CD1c-positive myeloid dendritic cell (primary cell): ENCODE measurements at regions not wholly inside any gene's neighbourhood (a gene's known extent, or its start where the extent isn't known, plus 50 kb on each side); places are given as distances from the start of the nearest gene placed in this dataset.
"Not testable (repeated sequence)": the region's sequence is repeated elsewhere in the genome, so short reads cannot be mapped to it uniquely, and the experiment has no call there.

Experiments
- DNase-seq: peaks from one replicate; pipeline ENCODE4 v3.0.0-alpha.2; 2016; ENCODE audit errors: extremely low spot score

- DNase-seq, result no peak
Measured at GRCh38 chr12:131229426-131230339, 276.0 kb downstream of the ADGRD1 start.

DNA sequence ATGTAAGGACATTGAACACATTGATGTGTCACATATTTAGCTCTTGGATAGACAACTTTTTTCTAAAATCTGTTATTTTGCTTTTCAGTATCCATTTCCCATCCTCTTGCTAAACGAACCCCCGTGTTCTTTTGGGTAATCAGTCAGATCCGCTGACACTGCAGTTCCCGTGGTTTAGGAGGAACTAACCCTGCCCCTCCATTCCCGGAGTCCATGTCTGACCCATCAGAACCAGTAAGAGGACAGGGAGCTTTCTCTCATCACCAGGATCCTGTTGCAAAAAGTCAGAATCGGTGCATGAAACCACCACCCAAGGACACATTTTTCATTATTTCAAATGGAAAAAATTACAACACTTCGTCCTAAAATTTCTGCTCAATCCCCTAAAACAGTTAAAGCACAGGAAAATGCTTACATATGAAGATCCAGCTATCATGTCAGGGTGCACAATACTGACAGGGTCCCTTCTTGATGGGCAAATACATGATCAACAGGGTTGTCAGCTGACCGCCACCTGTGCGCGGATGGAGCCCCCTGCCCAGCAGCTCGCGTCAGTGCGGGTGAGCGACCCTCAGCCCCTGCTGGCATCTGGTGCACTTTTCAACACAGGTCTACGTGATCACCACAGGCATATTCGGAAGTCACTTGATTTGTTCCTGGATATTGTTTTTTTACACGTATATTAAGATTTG, 276.8 kb downstream of the ADGRD1 start:
- peak; percentile 5 for DNase-seq

DNA sequence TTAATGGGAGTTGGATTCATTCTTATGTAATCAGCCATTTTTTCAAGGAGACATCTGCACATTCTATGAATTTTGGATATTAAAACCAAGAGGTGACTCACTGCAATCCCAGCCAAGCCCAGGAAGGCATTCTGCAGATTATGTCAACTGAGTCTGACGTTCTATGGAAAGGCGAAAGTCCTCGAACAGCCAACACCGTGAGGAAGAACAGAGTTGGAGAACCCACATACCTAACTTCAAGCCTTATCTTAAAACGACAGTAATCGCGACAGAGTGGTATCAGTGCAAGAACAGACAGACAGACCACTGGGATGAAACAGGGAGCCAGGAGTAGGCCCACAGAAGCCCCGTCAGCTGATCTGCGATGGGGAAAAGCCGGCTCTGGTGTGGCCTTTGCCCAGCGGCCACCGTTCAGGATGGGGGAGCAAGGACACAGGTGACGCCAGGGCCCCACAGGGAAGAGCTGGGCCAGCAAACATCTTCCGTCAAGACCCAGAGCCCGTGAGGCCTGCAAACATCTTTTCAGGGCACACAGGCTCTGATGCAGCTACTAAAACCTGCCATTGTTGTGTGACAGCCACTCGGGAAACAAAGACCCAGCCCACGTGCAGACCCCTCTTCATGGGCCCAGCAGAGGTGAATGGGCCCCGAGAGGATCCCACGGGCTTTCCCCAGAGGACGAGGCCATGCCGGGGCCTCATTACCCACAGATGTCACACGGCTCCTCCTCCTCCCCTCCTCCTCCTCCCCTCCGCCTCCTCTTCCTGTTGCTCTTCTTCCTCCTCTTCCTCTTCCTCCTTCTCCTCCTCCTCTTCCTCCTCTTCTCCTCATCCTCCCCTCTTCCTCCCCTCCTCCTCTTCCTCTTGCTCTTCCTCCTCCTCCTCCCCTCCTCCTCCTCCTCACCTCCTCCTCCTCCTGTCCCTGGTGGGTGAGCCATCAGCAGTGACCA, 277.6 kb downstream of the ADGRD1 start:
- DNase-seq, result no peak

DNA sequence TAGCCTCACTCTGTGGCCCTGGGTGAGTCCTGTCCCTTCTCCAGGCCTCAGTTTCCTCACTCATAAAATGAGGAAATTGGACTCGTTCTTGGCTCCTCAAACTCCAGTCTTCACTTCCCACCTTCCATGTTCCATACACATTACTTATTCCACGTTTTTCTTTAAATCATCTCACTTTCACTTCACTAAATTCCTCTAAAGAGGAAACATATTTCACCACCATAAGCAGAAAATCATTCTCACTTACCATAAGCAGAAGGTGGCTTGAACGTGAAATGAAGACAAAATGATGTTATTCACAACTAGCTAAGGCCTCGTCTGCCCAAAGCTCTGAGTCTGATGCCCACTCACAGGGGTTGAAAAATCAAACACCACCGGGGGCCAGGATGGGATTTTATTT, 278.3 kb downstream of the ADGRD1 start:
- DNase-seq, result peak; percentile 55

- DNase-seq, result not testable (repeated sequence)
Measured at GRCh38 chr12:131232872-131233271, 279.2 kb downstream of the ADGRD1 start.

GRCh38 chr12:131233850-131234789, 280.4 kb downstream of the ADGRD1 start:
- DNase-seq, result not testable (repeated sequence)

GRCh38 chr12:131234841-131235271, 281.1 kb downstream of the ADGRD1 start:
- not testable (repeated sequence) for DNase-seq

GRCh38 chr12:131235871-131236271, 282.2 kb downstream of the ADGRD1 start:
- DNase-seq, result no peak

- DNase-seq, result no peak
Measured at GRCh38 chr12:131239384-131240094, 285.8 kb downstream of the ADGRD1 start.

GRCh38 chr12:131241517-131241916, 287.8 kb downstream of the ADGRD1 start:
- no peak for DNase-seq

DNA sequence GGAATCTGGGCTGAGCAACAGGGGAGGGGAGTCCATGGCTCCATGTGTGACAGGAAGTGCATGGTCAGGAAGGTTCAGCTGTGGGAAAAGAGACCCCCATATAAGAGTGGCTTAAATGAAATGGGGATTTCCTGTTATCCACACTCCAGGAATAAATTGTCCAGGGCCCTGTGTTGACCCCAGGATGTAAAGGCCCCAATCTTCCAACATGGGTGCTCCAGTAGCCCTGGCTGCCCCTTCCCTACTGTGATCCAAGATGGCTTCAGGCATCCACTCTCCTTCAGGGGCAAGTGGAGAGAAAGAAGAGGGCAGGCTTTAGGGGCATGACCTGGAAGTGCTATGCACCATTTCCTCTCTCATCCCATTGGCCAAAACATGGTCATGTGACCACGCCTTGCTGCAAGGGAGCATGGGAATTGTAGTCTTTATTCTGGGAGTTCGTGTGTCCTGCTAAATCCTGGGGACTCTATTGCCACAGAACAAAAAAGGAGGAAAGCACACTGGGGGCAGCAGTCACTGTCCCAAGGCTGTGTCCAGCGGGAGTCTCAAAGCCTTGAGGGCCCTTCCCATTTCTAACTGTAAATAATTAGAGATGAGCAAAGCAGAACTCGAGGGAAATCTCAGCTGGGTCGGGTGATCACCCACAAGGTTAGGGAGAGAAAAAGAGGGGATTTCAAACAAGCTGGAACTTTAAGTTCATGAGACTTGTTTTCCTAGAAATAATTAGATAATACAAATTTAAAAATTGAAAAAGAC, 289.2 kb downstream of the ADGRD1 start:
- DNase-seq, result peak; percentile 1

DNA sequence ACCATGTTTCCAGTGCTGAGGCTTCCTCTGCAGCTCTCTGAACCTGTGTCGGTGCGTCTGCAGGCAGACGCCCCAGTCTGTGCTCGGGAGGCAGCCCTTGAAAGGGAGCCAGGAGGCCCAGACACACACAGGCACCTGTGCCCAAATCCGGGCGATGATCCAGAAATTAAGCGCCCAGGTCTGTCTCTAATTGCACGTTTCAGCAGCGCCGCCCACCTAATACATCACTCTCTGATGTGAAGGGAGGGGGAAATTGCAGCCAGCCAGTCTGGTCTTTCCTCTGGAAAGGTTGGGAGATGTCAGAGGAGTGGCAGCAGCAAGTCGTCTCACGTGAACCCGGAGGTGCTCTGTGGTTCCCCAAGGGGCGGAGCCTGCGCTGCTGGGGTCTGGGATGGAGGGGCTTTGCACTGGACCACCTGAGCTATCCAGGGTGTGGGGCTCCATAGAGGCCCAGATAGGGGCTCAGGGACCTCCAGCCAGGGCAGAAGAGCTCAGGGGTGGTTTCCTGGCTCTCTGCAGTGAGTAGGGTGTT, 290.5 kb downstream of the ADGRD1 start:
- not testable (repeated sequence) for DNase-seq

DNA sequence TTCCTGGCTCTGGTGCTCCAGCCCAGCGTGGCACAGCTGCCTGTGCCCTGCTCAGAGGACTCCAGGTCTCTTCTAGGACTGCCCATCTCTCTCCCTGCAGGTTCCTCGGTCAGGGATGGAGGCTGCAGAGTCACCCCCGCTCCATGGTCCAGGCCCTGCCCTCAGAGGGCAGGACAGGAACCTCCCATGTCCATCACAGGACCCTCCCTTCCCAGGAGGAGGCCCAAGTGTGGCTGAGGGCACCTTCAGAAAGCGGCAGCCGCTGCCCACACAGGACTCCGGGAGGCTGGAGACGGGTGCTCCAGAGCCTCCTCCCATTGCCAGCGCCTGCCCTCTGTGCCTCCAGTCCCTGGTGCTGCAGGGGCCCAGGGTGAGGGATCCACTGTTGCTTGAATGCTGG, 291.5 kb downstream of the ADGRD1 start:
- DNase-seq, result not testable (repeated sequence)

GRCh38 chr12:131245564-131246355, 292.1 kb downstream of the ADGRD1 start:
- DNase-seq, result no peak

GRCh38 chr12:131247026-131247725, 293.5 kb downstream of the ADGRD1 start:
- not testable (repeated sequence) for DNase-seq

DNA sequence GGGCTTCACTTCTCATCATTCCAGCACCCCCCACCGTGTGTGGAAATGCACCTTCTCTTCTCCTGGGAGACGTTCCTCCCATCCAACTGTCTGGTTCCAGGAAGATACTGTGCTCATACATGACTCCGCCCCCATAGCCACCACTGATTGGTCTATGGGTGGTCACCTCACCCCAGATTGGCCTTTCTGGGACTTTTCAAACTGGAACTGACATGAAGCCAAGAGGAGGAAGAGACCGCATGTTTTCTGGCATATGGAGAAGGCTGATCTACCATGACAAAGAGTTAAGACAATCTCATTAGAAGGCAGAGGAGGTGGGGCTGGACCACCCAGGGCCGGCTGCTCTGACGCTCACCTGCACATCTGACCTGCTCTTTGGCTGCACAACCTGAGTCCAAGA, 294.2 kb downstream of the ADGRD1 start:
- not testable (repeated sequence) for DNase-seq

GRCh38 chr12:131249246-131250027, 295.7 kb downstream of the ADGRD1 start:
- DNase-seq, result no peak
